Epithelial cell of proximal tubule (primary cell): ENCODE measurements at regions not wholly inside any gene's neighbourhood (a gene's known extent, or its start where the extent isn't known, plus 50 kb on each side); places are given as distances from the start of the nearest gene placed in this dataset.
"Not testable (repeated sequence)": the region's sequence is repeated elsewhere in the genome, so short reads cannot be mapped to it uniquely, and the experiment has no call there.

ENCODE experiments used
- DNase-seq: peaks from one replicate; pipeline ENCODE4 v3.0.0-alpha.2; 2011; ENCODE audit warnings: low read depth
- H3K4me3 ChIP-seq: 2 replicates; pipeline ENCODE4 v1.5.1; 2011; ENCODE audit warnings: low read depth, mild to moderate bottlenecking, low read length
- TF ChIP-seq, protein P1 (sequence below): conservative IDR thresholded peaks from 2 replicates; pipeline ENCODE4 v1.5.1; 2012; ENCODE audit warnings: low read depth, mild to moderate bottlenecking, low read length

DNA sequence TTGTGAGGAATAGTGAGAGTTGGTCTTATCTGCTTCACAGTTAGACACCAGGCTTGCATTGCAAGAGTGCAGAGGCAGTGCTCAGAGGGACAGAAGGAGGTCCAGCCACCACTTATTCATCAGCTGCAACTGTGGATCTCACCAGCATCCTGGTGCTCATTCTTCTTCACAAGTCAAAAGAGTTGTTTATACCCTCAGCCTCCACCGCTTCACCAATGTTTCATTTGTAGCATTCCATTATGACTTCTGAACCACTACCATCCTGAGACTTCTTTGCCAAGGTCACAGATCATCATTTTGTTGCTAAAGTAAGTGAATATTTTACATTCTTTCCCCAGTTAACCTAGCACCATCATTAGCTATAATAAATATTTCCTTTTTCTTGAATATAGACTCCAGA, 230.5 kb upstream of the KITLG start:
- no peak for DNase-seq
- TF ChIP-seq, protein P1, sequence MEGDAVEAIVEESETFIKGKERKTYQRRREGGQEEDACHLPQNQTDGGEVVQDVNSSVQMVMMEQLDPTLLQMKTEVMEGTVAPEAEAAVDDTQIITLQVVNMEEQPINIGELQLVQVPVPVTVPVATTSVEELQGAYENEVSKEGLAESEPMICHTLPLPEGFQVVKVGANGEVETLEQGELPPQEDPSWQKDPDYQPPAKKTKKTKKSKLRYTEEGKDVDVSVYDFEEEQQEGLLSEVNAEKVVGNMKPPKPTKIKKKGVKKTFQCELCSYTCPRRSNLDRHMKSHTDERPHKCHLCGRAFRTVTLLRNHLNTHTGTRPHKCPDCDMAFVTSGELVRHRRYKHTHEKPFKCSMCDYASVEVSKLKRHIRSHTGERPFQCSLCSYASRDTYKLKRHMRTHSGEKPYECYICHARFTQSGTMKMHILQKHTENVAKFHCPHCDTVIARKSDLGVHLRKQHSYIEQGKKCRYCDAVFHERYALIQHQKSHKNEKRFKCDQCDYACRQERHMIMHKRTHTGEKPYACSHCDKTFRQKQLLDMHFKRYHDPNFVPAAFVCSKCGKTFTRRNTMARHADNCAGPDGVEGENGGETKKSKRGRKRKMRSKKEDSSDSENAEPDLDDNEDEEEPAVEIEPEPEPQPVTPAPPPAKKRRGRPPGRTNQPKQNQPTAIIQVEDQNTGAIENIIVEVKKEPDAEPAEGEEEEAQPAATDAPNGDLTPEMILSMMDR = no peak
- H3K4me3 ChIP-seq = no peak overlapping the region

DNA sequence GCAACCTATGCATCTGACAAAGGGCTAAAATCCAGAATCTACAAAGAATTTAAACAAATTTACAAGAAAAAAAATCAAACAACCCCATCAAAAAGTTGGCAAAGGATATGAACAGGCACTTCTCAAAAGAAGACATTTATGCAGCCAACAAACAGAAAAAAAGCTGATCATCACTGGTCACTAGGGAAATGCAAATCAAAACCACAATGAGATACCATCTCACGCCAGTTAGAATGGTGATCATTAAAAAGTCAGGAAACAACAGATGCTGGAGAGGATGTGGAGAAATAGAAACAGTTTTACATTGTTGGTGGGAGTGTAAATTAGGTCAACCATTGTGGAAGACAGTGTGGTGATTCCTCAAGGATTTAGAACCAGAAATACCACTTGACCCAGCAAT, 229.6 kb upstream of the KITLG start:
- not testable (repeated sequence) for H3K4me3 ChIP-seq

DNA sequence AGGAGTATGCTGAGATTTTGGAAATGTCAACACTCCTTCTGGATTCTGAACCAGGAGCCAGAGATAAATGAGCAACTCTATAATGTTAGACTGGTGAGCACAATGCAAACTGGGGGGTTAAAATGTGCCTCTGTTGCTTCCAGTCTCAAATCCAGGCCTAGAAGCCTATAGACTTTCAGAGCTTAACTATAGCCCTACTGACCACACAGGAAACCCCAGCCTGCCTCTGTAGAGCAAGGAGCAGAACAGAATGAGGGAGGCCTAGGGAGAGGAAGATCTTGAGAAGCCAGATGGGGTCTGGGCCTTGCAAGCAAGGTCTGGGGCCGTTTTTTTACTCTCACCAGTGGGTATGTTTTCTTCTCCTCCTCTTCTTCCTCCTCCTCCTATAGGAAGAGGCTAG, 225.4 kb upstream of the KITLG start:
- no peak overlapping the region for H3K4me3 ChIP-seq
- DNase-seq = no peak
- TF ChIP-seq, protein P1 = no peak

More for the DNA sequence above, 229.6 kb upstream of the KITLG start:
- DNase-seq = not testable (repeated sequence)

DNA sequence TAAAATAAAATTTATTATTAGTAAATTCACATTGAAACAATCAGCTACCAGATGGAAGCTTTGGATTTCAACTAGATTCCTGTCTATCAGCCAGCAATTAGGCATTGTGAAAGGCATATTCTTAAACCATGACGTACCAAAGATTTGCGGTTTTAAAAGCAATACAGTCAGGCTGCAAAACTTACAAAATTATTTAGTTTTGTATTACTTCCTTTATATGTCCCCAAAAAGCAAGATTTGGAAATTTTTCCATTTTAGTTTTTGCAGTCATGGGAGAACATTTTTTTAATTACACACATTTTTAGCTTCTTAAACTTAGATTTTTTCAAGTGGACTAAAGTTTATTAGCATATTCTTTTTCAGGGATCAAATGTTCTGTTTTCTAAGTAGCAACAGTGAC, 225.0 kb upstream of the KITLG start:
- no peak for DNase-seq
- no peak overlapping the region for H3K4me3 ChIP-seq
- TF ChIP-seq, protein P1 = no peak

DNA sequence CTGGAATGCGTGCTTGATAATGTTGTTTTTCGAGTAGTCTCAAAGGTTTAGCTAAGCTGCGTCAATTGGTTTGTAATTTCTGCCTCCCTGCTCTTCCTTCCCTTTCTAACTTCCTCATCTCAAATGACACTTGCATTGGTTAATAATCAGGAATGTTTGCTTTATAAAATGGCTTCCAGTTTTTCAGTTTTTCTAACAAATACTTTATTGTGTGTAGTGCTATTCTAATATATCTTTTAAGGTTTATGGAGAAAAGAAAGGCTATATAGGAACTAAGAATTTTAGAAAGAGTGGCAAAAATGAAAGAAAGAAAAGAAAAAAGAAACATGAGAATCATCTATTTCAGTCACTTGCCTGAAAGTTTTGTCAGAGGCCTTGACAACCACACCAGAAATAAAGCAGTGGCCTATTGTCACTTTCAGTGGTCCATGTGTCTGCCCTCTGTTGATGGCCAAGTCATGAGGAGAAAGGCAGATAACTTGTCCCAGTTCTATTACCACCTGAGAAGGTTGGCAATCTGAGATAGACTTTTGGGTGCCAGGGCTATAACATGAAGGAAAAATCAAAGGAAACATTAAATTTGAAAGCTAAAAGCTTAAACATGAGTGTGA, 221.9 kb upstream of the KITLG start:
- H3K4me3 ChIP-seq = no peak overlapping the region
- no peak for DNase-seq
- TF ChIP-seq, protein P1 = no peak

DNA sequence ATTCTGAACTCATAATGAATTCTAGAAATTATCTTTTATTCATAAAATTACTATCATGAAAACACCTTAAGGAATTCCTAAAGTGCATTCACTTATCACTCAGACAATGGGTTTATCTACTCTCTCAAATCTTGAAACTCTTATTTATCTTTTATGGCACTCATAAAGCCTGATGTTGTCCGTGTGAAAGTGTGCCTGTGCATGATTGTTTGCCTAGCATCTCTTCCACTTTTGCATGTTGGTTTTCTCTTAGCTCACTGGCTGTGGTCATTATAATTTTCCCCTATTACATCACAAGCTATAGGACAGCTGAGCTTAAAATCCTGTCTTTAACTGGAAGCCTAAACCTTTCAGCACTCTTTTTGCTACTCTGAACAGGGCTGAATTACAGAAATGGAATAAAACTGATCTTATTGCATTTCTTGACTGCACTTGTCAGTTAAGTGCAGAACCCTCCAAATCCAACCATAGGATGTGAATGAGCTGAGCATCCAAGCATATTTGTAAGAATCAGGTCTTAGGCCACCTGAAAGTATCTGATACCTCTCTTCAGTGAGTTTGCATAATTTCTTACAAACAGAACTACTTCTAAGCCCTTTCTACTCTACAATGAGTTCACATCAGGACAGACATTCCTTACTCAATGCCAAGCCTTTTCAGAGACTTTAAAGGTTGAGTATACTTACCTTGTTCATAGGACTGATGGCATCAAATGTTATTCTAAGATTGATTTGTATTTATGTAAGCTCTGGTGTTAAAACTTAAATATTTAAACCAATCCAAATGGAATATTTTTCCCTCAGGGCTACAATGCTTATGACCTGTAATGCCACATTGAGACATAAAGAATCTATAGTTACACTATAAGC, 221.2 kb upstream of the KITLG start:
- TF ChIP-seq, protein P1 = no peak
- no peak overlapping the region for H3K4me3 ChIP-seq
- no peak for DNase-seq

DNA sequence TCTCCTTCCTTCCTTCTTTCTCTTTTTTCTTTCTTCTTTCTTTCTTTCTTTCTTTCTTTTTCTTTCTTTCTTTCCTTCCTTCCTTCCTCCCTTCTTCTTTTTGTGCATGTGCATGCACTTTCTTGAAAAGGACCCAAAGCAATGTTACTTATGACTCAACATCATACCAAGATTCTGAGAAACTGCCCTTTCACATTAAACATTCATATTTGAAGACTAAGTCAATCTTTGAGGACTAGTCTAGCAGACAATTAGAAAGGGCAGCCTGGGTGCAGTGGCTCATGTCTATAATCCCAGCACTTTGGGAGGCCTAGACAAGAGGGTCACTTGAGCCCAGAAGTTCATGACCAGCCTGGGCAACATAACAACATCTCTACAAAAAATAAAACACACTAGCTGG, 212.8 kb upstream of the KITLG start:
- no peak overlapping the region for H3K4me3 ChIP-seq
- DNase-seq = no peak
- TF ChIP-seq, protein P1 = no peak
